Stimulated activated CD8-positive, alpha-beta memory T cell treated with anti-CD3 and anti-CD28 coated beads, Interleukin-15, amount 100 ng/mL, for 24 hours (primary cell): ENCODE measurements at regions not wholly inside any gene's neighbourhood (a gene's known extent, or its start where the extent isn't known, plus 50 kb on each side); places are given as distances from the start of the nearest gene placed in this dataset.

Source experiments
- DNase-seq: peaks from one replicate; pipeline ENCODE4 v3.0.0-alpha.2; 2020; ENCODE audit warnings: low read depth

GRCh38 chr6:14187406-14187805 is 69.8 kb downstream of the CD83 start:
- no peak for DNase-seq

- DNase-seq, result no peak
Measured at GRCh38 chr6:14189074-14189473, 71.5 kb downstream of the CD83 start.

DNA sequence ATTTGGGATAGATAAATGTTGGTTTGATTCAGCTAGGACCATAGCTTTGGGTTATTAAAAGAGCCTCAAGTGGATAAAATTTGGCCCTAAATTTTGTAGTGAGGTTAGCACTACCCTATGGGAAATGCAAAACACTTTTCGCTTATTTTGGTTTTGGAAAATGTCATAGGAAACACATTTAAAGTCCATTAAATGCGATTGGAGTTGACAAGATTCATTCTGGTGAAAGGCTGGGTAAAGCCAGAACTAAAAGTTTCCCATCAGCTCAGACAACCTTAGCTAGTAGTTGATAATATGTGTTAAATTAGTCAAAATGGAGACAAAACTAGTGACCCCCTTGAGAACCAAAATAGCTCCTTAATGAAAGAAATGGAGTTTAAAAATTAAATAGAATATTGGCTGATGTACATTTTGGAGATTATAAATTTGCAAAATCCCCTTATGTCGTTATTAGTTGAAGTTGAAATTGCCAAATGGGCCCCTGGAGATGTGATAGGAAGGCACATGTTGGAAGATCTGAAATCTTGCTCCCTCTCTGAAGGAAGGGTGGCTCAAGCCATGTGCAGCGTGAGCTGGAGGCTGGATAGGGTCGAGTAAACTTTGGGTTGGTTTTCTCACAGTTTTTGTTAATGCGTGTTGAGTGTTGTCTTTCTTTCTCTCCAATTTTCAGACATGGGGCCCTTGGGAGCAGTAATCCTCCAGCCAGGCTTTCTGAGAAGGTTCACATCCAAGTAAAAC is 72.8 kb downstream of the CD83 start:
- no peak for DNase-seq

- DNase-seq, result no peak
Measured at GRCh38 chr6:14190929-14191224, 73.3 kb downstream of the CD83 start.

- DNase-seq, result no peak
Measured at GRCh38 chr6:14191761-14192160, 74.2 kb downstream of the CD83 start.

- DNase-seq, result no peak
Measured at GRCh38 chr6:14192216-14192788, 74.7 kb downstream of the CD83 start.

- DNase-seq, result no peak
Measured at GRCh38 chr6:14193524-14193923, 76.0 kb downstream of the CD83 start.

DNA sequence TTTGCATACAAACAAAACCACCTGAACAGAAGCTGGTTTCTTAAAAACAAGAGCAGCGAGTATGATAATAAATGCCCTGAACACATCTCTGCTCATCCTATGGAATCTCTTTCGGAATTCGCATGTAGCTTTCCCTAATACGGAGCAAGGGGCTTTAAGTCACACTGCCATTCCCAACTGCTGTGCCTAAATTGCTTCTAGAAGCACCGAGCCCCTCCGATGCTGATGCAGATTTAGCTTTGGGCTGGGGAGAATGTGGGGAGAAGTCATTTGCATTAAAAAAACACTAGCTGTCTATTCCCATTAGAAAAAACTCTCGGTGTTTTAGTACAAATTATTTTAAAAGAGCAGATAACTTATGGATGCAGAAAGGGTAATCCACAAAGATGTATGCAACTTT is 76.9 kb downstream of the CD83 start:
- DNase-seq, result no peak

DNA sequence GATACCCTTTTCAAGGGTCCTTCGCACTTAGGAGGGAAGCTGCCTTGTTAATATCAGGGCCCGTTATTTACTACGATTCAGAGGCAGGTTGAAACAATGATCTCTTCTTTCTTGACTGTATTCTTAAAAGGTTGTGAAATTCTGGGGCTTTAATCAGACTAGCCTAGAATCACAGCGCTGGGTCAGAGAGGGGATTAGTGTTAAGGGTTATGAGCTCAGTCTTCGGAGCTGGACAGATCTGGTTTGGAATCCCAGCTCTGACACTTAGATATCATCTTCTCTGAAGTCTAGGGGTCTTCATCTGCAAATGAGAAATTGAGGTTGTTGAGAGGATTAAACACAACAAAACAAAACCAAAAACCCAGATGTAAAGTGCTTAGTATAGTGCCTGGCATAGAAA is 77.4 kb downstream of the CD83 start:
- no peak for DNase-seq

GRCh38 chr6:14196026-14196425 is 78.5 kb downstream of the CD83 start:
- DNase-seq, result no peak

- no peak for DNase-seq
Measured at GRCh38 chr6:14197118-14197517, 79.5 kb downstream of the CD83 start.

- no peak for DNase-seq
Measured at GRCh38 chr6:14200047-14200446, 82.5 kb downstream of the CD83 start.

GRCh38 chr6:14202947-14203346 is 85.4 kb downstream of the CD83 start:
- no peak for DNase-seq

DNA sequence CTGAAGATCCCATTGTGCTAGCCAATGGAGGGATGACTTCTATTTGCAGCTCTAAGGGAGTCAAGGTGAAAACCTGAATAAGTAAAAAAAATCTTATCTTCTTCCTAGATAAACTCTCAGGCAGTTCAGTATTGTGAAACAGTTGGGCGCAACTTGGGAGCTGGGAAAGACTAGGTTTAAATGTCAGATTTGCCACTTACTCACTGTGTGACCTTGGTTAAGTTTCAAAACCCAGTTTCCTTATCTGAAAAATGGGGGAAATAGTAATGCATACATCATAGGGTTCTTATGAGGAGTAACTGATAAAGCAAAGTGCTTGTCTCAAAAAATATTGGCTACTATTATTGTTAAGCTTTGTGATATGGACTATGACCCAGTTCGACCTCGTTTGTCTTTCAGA is 88.8 kb downstream of the CD83 start:
- DNase-seq, result no peak

GRCh38 chr6:14207448-14207847 is 89.9 kb downstream of the CD83 start:
- DNase-seq, result no peak

DNA sequence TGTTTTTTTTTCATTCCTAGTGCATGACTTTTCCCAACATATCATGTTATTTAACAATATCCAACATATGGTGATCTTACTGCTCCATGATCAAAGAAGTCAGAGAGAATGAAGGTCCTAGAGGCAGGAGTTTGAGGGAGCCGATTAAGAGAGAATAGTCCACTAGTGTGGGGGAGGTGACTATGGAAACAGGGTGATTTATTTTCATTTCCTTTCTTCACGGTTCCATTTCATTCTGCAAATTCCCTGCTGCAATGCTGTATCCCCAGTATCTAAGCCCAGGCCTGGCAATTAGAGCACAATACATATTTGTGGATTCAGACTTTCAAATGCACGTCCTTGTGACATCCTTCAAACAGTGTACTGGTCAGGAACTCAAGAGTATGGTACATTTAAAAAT is 91.4 kb downstream of the CD83 start:
- DNase-seq, result no peak

DNA sequence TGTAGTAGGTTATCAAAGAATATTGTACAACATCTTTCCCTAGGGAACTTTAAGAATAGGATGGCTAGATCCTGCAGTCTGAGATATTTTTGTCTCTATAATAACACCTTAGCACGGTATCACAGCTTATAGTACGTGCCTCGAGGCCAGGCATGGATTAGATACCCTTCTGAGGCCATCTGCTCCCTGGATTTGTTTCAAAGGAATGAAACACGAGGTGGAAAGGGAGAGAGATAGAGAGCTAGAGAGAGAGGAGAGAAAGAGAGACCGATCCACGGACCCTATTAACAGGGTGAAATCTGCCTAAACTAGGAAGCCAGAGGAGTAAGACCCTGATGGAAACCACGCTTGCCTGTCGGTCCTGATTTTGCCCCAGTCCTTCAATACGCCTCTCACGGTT is 92.5 kb downstream of the CD83 start:
- DNase-seq, result no peak

DNA sequence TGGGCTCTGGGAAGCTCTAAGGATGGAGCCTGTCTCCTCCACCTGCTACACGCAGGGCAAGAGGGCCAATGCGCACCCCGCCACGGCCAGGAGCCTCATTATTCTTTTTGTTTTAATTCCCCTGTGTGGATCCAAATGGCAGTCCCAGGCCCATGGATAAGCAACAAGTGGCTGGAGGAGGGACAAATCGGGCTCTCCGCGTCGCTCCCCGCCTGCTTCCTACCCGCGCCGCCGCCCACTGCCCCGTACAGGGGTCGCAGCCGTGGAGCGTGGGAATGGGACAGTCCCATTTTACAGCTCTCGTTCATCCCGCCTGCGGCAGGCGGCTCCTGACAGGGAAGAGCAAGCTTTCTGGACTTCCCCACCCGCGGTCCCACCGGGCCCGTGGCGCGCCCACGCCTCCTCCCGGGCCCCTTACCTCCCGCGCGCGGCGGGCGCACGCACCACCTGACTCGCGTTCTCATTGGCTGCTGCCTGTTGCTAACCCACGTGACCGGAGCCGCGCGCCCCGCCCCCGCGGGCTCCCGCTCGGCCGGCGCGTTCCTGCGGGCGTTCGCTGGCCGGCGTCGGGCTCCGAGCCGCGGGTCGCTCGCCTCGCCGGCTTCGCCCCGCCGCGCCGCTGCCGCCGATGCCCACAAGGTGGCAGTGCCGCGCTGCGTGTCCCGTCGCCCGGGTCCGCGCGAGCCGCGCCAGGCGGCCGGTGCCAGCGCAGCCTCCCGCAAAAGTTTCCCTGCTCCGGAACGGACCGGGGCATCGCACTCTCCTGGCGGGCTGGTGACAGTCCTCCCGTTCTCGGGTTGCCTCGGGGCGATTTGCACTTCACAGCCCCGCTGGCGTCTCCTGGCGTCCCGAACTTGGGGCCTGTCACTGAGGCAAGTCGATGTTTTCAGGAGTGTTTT is 93.3 kb downstream of the CD83 start:
- DNase-seq, result peak; percentile 92

GRCh38 chr6:14211562-14211942 is 94.0 kb downstream of the CD83 start:
- DNase-seq, result no peak

- no peak for DNase-seq
Measured at GRCh38 chr6:14212020-14212419, 94.4 kb downstream of the CD83 start.

GRCh38 chr6:14212632-14213031 is 95.1 kb downstream of the CD83 start:
- no peak for DNase-seq

- DNase-seq, result no peak
Measured at GRCh38 chr6:14216946-14217684, 99.5 kb downstream of the CD83 start.
